ENCODE measurements at regions not wholly inside any gene's neighbourhood (a gene's known extent, or its start where the extent isn't known, plus 50 kb on each side); places are given as distances from the start of the nearest gene placed in this dataset.

DNA sequence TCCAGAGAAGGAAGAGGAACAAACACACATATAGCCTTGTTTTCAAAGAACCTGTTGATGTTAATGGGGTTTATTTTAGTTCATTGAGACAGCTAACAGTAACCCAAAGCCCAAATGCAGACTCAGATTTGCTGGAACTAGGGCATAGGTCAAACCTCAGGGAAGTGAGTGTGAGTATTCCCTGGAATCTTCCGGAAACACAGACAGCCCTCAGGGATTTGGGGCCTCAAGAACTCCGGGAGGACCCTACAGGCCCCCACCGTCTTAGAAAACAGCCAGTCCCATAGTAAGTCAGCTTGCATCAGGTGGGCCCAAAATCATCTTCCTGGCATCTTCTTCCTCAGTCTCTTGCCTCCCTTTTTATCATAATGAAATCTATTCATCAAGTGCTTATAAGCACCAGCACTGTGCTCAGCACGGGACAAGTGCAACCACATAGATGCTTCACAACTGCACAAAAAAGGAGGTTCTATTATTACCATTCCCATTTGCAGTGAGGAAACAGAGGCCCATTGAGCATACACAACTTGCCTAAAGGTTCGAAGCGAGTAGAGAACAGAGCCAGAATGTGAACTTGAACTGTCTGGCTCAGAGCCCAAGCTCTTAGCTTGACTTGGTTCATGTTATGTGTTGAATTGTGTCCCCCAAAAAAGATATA, 50.2 kb upstream of the BCL11A start:
- no peak for DNase-seq (ENCODE audit: low read depth in 2 of 2)

DNA sequence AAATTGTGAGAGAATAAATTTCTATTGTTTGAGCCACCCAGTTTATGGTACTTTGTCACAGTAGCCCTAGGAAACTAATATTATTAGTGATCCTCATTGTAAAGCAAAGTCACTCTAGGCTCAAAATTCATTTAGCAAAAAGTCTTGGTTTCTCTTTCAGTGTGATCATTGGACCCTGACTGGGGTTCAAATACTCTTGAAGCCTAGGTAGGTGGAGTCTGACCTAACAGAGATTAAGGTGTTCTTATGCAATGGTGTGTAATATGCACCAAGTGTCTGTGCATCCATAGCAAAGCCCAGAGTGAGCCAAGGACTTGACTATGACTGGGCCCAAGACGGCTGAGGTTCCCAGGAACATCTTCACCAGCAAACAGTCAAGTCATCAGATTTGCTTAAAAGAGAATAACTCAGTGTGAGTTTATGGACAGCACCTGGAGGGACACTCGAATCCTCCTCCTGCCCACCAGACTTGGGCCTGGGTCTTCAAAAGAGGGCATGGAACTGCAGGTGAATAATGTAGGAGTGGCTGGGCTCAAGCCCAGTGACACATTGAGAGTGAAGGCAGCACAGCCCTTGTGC, 51.1 kb upstream of the BCL11A start:
- no peak for DNase-seq (ENCODE audit: low read depth in 2 of 2)

DNA sequence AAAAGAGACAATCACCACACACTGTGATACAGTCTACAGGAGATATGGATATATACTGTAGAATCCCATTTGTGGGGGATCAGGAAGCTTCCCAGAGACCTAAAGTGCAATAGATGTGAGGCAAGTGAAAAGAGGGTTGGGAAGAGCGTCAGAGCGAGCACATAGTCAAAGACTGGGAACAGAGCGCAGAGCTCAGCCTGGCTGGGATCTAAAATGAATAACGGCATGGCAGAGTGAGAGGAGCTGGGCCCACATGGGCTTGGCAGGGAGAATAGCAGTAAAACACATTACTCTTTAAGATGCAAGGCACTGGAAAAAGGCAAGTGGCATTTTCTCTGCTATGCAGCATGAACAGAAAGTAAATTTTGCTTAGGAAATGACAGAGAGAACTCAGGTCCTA, 52.4 kb upstream of the BCL11A start:
- DNase-seq (ENCODE audit: low read depth in 2 of 2): no peak

DNA sequence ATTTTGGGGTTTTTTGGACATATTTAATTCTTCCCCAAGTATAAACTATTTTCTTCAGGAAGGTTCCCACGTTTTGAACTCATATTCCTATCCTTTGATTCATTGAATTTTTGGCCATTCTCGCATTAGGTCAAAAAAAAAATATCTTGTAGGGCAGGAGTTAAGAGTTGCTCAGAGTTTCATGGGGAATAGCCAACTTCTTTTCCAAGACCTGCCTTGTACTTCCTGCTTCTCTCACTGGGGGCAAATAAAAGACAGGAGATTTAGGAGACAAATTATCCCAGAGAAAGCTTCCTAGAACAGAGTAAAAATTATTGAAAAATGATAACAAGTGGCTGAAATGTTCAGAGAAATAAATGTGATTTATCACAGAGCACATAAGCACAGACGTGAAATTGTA, 55.2 kb upstream of the BCL11A start:
- DNase-seq (ENCODE audit: low read depth in 2 of 2): no peak

DNA sequence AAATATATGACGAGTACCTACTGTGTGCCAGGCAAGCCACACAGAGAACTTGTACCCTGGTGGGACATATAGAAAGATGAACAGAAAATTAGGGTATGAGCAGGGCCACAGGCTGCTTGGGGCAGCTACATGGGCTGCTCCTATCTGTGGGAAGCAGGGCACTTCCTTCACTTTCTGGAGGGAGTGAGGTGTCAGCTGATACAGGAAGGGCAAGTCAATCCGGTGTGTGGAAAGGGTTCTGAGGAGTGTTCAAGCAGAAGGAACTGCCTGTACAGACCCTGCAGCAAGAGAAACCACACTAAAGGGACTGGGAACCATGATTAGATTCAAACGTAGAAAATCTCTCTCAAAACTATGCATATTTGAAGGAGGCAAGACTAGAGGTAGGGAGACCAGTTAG, 58.6 kb upstream of the BCL11A start:
- DNase-seq (ENCODE audit: low read depth in 2 of 2): no peak

DNA sequence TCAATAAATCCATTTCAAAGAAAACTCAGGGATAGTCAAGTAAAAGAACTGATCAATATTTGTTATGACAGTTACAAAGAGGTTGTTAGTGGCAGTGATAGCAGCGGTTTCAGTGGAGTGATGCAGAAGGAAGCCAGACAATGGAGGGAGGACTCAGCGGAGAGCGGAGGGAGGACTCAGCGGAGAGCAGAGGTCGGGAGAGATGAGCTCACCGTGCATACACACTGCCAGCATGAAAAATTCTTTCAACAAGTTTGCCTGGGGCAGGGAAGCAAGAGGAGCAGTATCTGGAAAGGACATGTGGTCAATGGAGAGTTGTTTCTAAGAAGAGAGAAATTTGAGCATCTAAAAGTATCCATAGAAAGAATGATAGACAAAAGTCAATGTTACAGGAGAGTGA, 60.9 kb upstream of the BCL11A start:
- DNase-seq (ENCODE audit: low read depth in 2 of 2): no peak

DNA sequence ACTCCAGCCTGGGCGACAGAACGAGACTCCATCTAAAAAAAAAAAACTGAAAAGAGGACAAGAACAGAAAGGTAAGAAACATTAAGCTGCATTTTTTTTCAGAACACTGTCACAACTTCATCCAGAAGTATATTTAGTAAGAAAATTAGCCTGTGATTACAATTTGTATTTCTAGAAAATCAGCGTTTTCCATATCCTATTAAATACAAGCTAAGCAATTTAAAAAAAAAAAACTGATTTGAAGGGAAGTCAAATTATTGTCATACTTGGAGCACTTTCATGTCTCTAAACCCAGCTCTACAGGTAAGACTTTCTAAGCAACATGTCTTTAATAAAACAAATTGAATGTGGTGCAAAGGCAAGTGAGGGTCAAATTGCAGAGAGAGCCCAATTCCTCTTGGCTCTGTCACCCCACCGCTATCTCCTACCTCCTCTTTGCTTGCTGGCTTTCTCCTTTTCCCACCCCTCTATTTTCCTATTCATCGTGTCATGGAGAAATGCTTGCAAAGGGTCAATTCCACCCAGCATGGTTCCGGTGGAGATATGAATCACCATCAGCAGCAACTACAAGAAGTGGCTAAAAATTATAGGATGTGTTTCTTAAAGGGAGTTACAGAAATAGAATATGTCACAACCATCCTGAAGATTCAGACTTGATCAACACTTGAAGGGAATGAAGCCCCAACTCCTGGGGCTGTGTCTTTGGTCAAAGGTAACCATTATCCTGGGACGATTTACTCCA, 68.4 kb upstream of the BCL11A start:
- no peak for DNase-seq (ENCODE audit: low read depth in 2 of 2)

DNA sequence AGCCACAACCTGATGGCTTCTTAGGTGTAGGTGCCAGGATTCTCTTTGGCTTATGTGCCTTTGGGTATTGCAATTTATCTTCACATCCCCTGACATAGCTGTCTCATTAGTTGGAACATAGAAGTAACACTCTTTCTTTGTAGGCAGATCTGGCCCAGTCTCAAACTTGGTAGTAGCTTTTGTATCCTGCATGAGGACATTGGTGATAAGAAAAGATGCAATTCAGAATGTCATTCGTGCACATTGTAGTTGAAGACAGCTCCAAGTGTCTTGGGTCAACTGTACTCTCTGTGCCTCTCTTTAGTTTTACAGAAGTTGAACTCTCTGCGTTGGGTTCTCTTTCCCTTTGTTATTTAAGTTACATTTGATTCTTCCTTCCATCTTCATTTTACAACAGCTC, 69.6 kb upstream of the BCL11A start:
- DNase-seq (ENCODE audit: low read depth in 2 of 2): no peak

DNA sequence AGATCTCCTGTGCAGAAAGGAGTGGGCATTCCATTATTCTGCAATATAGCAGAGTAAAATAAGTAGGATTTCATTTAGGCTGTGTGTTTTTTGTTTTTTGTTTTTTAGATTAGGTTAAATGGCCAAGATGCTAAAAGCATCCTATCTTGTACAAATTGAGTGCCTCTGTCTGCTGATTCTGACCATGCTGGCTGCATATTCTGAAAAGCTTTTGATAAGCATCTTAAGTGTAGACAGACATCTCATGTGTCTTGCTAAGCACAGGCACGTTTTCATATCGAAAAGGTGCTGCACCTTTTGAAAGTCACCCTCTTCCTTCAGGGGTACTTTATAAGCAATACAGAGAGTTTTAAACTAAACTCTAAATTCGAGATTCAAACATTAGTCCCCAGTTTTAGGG, 74.0 kb upstream of the BCL11A start:
- DNase-seq (ENCODE audit: low read depth in 2 of 2): no peak

DNA sequence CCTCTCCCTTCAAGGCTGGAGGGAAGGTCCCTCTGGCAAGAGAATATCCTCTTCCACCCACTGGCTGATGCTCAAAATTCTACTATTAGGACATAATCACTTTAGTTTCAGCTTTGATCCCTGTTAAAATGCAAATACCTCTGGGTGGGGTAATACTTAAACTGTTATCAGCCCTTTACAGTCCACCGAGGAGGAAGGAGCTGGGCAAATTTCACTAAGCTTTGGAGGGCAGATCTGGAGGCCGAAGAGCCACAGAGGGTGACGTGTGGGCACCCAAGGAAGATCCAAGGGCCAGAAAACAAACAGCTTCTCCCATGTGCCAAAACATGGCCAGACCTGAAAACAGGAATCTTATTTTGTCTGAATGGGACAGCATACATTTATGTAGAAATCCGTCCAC, 74.6 kb upstream of the BCL11A start:
- no peak for DNase-seq (ENCODE audit: low read depth in 2 of 2)

DNA sequence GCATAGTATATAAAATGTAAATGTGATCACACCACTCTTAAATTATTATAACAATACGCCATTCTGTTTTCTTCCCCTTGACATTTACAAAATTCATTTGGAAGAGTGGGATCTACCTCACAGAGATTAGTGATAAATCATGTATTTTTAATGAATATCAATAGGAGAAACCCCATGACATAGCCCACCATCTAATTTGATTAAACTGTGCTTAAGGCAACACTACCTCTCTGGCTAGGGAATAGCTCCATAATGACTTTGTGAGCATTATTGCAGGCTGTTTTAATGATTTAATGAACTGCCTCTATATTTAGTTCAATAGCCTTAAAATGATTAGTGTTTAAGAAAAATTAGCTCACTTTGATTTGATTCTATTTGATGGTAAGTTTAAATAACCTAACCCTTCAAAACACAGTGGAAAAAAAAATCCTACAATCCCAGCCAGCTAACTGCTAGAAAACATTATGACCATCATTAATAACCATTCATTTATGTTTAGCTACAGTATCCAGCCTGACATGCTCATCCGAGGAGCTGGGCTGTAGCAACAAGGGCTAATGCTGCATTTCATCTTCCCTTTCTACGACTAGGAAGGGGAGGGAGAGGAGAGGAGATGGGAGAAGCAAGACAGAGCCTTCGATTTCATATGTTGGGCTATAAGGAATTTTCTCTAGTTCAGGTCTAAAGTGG, 75.3 kb upstream of the BCL11A start:
- no peak for DNase-seq (ENCODE audit: low read depth in 2 of 2)

DNA sequence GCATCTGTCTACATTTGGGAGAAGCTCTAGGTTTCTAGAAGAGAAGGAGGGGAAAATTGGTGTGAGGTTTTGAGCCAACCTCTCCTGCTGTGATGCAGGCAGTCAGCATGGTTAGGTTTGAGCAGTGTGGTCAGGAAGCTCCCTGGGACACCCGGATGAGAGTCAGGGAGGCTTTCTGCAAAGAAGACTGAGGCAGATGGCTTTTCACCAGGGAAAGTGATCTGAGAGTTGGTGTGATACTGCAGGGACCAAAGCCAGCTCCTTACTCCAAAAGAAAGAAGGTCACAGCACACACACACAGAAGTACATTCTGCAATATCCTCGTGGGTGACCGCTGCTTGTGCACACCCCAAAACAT, 75.8 kb upstream of the BCL11A start:
- no peak for DNase-seq (ENCODE audit: low read depth in 2 of 2)

DNA sequence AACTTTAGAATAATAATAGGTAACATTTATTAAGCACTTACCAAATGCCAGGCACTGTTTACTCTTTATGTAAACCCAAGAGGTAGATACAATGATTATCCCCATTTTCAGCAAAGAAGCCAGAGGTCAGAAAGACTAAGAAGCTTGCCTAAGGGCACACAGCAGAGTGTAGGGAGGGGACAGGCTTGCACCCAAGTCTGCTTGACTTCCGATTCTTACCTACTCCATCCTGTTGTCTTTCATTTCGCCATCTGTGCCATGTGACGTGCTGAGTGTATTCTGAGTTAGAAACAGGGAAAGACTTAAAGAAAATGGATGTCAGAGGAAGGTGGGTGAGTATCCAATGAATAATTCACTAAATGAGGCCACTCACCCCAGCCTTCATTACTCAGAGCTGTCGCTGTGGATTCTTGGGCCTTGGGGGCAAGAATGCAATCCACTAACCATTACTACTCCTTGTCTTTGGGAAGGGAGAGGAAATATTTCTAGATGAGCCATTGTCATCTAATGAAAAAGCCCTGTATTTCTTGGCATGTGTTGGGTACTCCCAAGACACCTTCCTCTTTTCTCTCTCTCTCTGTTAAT, 76.4 kb upstream of the BCL11A start:
- no peak for DNase-seq (ENCODE audit: low read depth in 2 of 2)

DNA sequence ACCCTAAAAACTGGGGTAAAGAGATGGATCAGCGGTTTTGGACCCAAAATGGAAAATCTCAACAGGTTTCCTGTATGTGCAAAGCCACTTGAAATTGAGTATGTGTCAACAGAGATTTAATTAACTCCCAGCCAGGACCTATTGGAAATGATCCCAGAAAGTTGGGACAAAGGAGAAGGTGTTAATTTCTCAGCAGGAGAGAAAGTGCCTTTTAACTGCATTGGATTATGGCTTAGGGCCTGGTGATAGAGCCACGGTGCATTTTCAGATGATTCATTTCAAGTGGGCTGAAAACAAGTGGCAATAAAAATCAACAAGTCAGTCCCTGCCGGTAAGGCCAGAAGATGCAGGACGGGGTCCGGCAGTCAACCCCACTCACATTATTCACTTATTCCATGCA, 80.2 kb upstream of the BCL11A start:
- no peak for DNase-seq (ENCODE audit: low read depth in 2 of 2)

DNA sequence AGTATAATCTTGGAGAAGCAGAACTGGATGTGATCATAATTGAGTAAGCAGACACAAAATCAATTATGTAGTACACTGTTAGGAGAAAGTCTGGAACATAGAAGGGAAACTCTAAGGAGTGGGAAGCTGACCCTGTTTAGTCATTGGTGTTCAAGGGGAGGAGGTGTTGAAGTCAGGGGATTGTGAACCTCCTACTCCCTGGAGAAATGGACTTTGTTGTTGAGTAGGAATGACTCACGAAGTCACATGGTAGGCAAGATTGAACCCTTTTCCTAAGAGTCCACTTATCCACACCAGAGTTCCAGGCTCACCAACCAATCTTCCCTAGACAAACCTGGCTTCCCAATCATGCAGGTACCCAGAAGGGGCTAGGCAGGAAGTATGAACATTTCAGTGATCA, 81.0 kb upstream of the BCL11A start:
- DNase-seq (ENCODE audit: low read depth in 2 of 2): no peak

DNA sequence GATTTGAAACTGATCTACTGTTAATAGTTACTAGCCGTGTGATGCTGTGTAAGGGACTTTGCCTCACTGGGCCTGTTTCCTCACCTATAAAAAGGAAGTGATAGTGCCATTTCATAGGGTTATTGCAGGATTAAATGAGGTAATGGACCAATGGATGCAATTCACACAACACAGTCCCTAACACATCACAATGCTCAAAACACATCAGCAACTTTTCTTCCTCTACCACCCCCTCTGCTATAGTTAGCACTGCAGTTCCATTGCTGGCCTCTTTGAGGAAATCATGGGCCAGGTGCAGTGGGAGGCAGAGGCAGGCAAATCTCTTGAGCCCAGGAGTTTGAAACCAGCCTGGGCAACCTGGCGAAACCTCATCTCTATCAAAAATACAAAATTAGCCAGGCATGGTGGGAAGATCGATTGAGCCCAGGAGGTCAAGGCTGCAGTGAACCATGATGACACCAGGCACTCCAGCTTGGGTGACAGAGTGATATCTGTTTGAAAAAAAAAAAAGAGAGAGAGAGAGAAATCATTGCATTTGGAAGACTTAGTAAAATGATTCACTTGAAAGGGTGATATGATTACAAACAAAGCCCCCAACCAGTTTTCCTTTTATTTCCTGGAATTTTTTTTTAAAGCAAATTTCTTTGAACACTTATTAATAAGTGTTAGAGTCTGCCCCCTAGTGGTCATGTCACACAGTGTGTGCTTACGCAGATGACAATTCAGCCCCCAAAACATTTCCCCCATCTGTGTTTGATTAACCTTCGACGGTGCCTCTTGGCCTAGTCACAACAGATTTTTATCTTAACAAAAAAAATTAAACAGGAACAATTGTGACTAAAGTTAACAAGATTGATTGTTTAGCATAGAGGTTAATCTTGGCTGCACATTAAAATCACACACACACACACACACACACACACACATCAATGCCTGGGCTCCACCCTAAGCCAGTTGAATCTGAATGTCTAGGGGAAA, 88.6 kb upstream of the BCL11A start:
- no peak for DNase-seq (ENCODE audit: low read depth in 2 of 2)

DNA sequence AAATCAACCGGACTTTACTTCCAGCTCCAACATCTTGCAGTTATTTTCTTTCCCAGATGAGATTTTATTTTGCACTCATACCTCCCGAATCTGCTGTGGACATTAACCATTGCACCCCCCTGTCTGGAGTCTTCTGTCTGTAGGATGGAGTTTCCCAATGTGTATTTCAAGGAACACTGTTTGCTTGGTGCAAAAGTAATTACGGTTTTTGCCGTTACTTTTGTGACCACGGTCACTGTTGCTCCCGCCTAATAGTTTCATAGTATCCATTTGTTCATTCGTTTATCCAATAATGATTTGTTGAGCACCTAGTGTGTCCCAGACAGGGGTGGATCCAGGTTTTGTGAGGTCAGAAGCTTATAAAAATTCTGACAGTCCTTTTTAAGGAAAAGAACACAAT, 90.3 kb upstream of the BCL11A start:
- DNase-seq (ENCODE audit: low read depth in 2 of 2): no peak

DNA sequence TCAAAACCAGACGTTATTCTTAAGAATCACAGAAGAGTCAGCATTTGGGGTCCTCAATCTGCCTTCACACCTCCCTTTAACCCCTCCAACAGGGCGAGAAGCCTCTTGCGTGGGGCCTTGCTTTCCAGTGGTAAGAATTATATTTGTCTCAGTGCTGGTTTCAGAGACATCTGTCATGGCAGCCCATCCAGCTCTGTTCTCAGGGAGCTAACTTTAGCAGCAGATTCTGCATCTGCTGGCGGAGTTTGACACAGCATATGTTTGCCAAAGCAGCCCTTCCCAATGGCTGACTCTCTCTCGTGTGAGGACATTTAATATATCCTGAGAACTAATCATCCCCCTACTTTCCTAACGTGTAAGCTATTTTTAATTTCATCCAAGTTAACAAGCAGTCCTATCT, 91.5 kb upstream of the BCL11A start:
- DNase-seq (ENCODE audit: low read depth in 2 of 2): no peak

DNA sequence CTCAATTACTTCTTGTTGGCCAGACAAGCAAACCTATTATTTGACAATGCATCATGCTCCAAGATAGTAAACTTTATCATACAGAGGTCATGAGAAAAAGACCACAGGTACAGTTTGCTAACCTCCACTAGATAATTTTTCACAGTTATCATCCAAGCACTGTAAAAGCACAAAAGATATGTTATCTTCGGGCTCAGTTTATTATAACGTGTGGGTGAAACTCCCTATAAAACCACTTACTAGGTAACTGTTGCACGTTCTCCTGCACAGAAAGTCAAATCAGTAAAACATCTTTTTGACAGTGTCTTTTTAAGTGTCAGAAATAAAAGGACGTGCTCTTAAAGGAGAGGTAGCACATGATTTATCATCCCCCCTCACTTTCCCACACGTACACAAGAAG, 94.7 kb upstream of the BCL11A start:
- DNase-seq (ENCODE audit: low read depth in 2 of 2): no peak

DNA sequence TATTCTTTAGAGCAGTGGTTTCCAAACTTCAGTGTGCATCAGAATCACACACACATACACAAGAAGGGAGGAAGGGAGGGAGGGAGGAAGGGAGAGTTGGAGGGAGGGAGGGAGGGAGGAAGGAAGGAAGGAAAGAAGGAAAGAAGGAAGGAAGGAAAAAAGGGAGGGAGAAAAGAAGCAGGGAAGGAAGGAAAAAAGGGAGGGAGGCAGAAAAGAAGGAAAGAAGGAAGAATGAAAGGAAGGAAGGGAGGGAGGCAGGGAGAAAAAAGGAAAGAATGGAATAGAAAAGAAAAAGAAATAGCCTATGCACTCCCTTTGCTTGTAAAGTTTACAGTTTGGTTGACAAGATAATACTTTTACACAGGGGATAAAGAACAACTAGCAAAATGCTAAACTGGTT, 96.3 kb upstream of the BCL11A start:
- no peak for DNase-seq (ENCODE audit: low read depth in 2 of 2)

DNA sequence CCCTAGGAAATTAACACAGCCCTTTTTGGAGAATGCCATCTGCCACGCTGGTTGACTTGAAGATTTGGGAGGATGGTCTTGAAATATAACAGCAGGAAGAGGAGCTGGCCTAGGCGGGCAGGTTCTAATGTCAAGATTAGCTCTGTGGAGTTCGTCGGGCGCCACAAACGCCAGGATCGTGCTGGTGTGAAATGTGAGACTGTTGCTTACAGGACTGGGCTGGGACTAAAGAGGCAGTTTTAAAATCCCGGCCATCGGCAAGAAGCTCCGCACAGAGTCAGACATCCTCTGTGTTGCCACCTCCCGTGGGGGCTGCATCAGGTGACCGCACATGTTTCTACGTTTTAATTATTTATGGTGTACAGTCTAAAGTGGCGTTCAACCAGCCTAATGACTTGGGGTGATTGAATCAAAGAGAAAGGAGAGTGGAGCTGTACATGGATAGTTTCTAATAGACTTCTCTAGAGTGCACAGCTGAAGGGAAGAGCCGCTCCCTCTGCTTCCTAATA, 99.4 kb upstream of the BCL11A start:
- no peak for DNase-seq (ENCODE audit: low read depth in 2 of 2)

Data from stimulated activated CD8-positive, alpha-beta memory T cell treated with anti-CD3 and anti-CD28 coated beads, Interleukin-15, amount 100 ng/mL, for 4 hours (primary cell).